GM10248 (cell line): ENCODE measurements at regions not wholly inside any gene's neighbourhood (a gene's known extent, or its start where the extent isn't known, plus 50 kb on each side); places are given as distances from the start of the nearest gene placed in this dataset.

Source experiments
- CTCF ChIA-PET: fragments of 300-600 bp; sonication (Branson Sonifier 250); formaldehyde crosslinking; extraction: SDS; loops from one replicate; lab custom pipeline; 2021; ENCODE audit warnings: antibody characterized with exemption; lab: Yijun Ruan, JAX
- POLR2A ChIA-PET: fragments of 350-650 bp; sonication (Branson Sonifier 250); formaldehyde crosslinking; extraction: SDS; loops from one replicate; lab custom pipeline; 2020; ENCODE audit warnings: antibody characterized with exemption; lab: Yijun Ruan, JAX
- DNase-seq: peaks from one replicate; pipeline ENCODE4 v3.0.0; 2012; ENCODE audit errors: extremely low spot score
- CTCF ChIP-seq: IDR thresholded peaks from 2 replicates; pipeline ENCODE4 v1.5.1; 2012; ENCODE audit warnings: mild to moderate bottlenecking, low read depth; ENCODE audit errors: extremely low read depth, missing control alignments, control extremely low read depth

- ChIA-PET CTCF (interaction anchor here (1.2 kb wide), 1 partner anchor 245 kb away, joined by 3 read pairs; no protein-coding TSS in a partner anchor), POLR2A (no interaction called here)
- TF ChIP-seq CTCF: no peak
- no peak for DNase-seq
Measured at GRCh38 chr3:13207975-13208705, 134.9 kb upstream of the IQSEC1 start.

- TF ChIP-seq CTCF: no peak
- ChIA-PET POLR2A (no interaction called here), CTCF (interaction anchor here (1.2 to 1.6 kb wide), 2 partner anchors 33 to 245 kb away, joined by 3 read pairs; no protein-coding TSS in a partner anchor)
- DNase-seq: no peak
Measured at GRCh38 chr3:13207578-13207922, 134.3 kb upstream of the IQSEC1 start.

GRCh38 chr3:13206799-13207577 lies 133.8 kb upstream of the IQSEC1 start:
- CTCF ChIA-PET: interaction anchor here (1.6 kb wide), 1 partner anchor 34 kb away, joined by 3 read pairs; no protein-coding TSS in a partner anchor
- DNase-seq: no peak
- TF ChIP-seq CTCF: no peak
- POLR2A ChIA-PET: no interaction called here

GRCh38 chr3:13205567-13206143 lies 132.4 kb upstream of the IQSEC1 start:
- DNase-seq: no peak
- no peak for TF ChIP-seq CTCF
- ChIA-PET POLR2A (no interaction called here), CTCF (no interaction called here)

GRCh38 chr3:13204177-13204581 lies 130.9 kb upstream of the IQSEC1 start:
- ChIA-PET POLR2A (no interaction called here), CTCF (no interaction called here)
- DNase-seq: no peak
- TF ChIP-seq CTCF: no peak

- CTCF ChIA-PET: interaction anchor here (1.0 kb wide), 1 partner anchor 248 kb away, joined by 3 read pairs; no protein-coding TSS in a partner anchor
- no peak for TF ChIP-seq CTCF
- no peak for DNase-seq
- POLR2A ChIA-PET: no interaction called here
Measured at GRCh38 chr3:13203398-13204176, 130.4 kb upstream of the IQSEC1 start.
